ENCODE measurements at regions not wholly inside any gene's neighbourhood (a gene's known extent, or its start where the extent isn't known, plus 50 kb on each side); places are given as distances from the start of the nearest gene placed in this dataset.

- DNase-seq: no peak
Observed at GRCh38 chr2:16008856-16009255, 68.5 kb downstream of the MYCN start.

GRCh38 chr2:16008331-16008850 lies 68.0 kb downstream of the MYCN start:
- no peak for DNase-seq

GRCh38 chr2:16007167-16007934 lies 67.0 kb downstream of the MYCN start:
- no peak for DNase-seq

- DNase-seq: no peak
Observed at GRCh38 chr2:16006537-16007166, 66.3 kb downstream of the MYCN start.

- DNase-seq: no peak
Observed at GRCh38 chr2:16005816-16006536, 65.6 kb downstream of the MYCN start.

- no peak for DNase-seq
Observed at GRCh38 chr2:16005389-16005788, 65.0 kb downstream of the MYCN start.

- no peak for DNase-seq
Observed at GRCh38 chr2:16003809-16004208, 63.5 kb downstream of the MYCN start.

- no peak for DNase-seq
Observed at GRCh38 chr2:16003152-16003551, 62.8 kb downstream of the MYCN start.

- no peak for DNase-seq
Observed at GRCh38 chr2:16002575-16002974, 62.2 kb downstream of the MYCN start.

GRCh38 chr2:16002144-16002543 lies 61.8 kb downstream of the MYCN start:
- no peak for DNase-seq

GRCh38 chr2:16000642-16001041 lies 60.3 kb downstream of the MYCN start:
- DNase-seq: no peak

- no peak for DNase-seq
Observed at GRCh38 chr2:15999596-16000469, 59.5 kb downstream of the MYCN start.

GRCh38 chr2:15997728-15998280 lies 57.5 kb downstream of the MYCN start:
- no peak for DNase-seq

GRCh38 chr2:15996536-15997423 lies 56.4 kb downstream of the MYCN start:
- no peak for DNase-seq
